HG02870 (cell line): ENCODE measurements at regions not wholly inside any gene's neighbourhood (a gene's known extent, or its start where the extent isn't known, plus 50 kb on each side); places are given as distances from the start of the nearest gene placed in this dataset.

ENCODE experiments used
- ATAC-seq: cut with Tn5 transposase; IDR thresholded peaks from one replicate; pipeline ENCODE4 v1.9.1; 2021; ENCODE audit warnings: mild to moderate bottlenecking, moderate library complexity; ENCODE audit not compliant: unreplicated experiment

GRCh38 chr13:84528408-84529070 is 646.3 kb upstream of the SLITRK1 start:
- no peak for ATAC-seq

- no peak for ATAC-seq
These were observed 643.6 kb upstream of the SLITRK1 start for GRCh38 chr13:84525865-84526264.

GRCh38 chr13:84524586-84524985 is 642.3 kb upstream of the SLITRK1 start:
- ATAC-seq: no peak

GRCh38 chr13:84500016-84500415 is 617.7 kb upstream of the SLITRK1 start:
- ATAC-seq: no peak

GRCh38 chr13:84497613-84498012 is 615.3 kb upstream of the SLITRK1 start:
- ATAC-seq: no peak

- no peak for ATAC-seq
These were observed 609.7 kb upstream of the SLITRK1 start for GRCh38 chr13:84491952-84492351.

GRCh38 chr13:84487752-84488151 is 605.5 kb upstream of the SLITRK1 start:
- no peak for ATAC-seq

- ATAC-seq: no peak
These were observed 599.7 kb upstream of the SLITRK1 start for GRCh38 chr13:84481958-84482357.

- no peak for ATAC-seq
These were observed 597.4 kb upstream of the SLITRK1 start for GRCh38 chr13:84479656-84480055.

GRCh38 chr13:84470528-84470927 is 588.3 kb upstream of the SLITRK1 start:
- no peak for ATAC-seq

GRCh38 chr13:84466461-84466860 is 584.2 kb upstream of the SLITRK1 start:
- ATAC-seq: no peak

GRCh38 chr13:84460989-84461388 is 578.7 kb upstream of the SLITRK1 start:
- no peak for ATAC-seq

GRCh38 chr13:84455143-84455905 is 573.0 kb upstream of the SLITRK1 start:
- ATAC-seq: no peak

GRCh38 chr13:84447640-84447978 is 565.3 kb upstream of the SLITRK1 start:
- no peak for ATAC-seq

- ATAC-seq: no peak
These were observed 564.8 kb upstream of the SLITRK1 start for GRCh38 chr13:84446972-84447639.

GRCh38 chr13:84445776-84446175 is 563.5 kb upstream of the SLITRK1 start:
- no peak for ATAC-seq

GRCh38 chr13:84443463-84443862 is 561.2 kb upstream of the SLITRK1 start:
- no peak for ATAC-seq

- ATAC-seq: no peak
These were observed 556.8 kb upstream of the SLITRK1 start for GRCh38 chr13:84439108-84439507.

GRCh38 chr13:84433024-84433423 is 550.8 kb upstream of the SLITRK1 start:
- ATAC-seq: no peak

- no peak for ATAC-seq
These were observed 549.4 kb upstream of the SLITRK1 start for GRCh38 chr13:84431646-84432045.

GRCh38 chr13:84430446-84430845 is 548.2 kb upstream of the SLITRK1 start:
- ATAC-seq: no peak

GRCh38 chr13:84430015-84430414 is 547.7 kb upstream of the SLITRK1 start:
- ATAC-seq: no peak
